ENCODE measurements at regions not wholly inside any gene's neighbourhood (a gene's known extent, or its start where the extent isn't known, plus 50 kb on each side); places are given as distances from the start of the nearest gene placed in this dataset.

DNA sequence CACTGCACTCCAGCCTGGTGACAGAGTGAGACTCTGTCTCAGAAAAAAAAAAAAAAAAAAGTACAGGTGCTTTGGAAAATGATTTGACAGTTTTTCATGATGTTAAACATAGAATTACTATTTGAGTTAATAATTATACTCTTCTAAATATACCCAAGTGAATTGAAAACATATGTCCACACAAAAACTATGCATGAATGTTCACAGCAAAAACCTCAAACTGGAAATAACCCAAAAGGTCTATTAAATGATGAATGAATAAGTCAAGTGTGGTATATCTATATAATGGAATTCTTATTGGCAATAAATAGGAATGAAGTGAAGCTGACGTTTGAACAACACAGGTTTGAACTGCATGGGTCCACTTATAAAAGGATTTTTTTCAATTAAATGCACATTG, 207.2 kb upstream of the DAB2 start:
- no peak for DNase-seq
- Histone ChIP-seq H4K20me1 (ENCODE audit: insufficient read depth, low read length) (no peaks in the 10 kb centered on the region), H3K9ac (ENCODE audit: low read length) (no peak overlapping the region), H3K4me1 (ENCODE audit: low read length) (no peaks in the 10 kb centered on the region), H3K27ac (ENCODE audit: low read length) (no peak overlapping the region), H3K27me3 (replicated peaks; ENCODE audit: insufficient read depth, low read length) (no peaks in the 10 kb centered on the region), H2AFZ (ENCODE audit: low read length) (no peak overlapping the region), H3K4me2 (ENCODE audit: low read depth, low read length) (no peak overlapping the region), H3K9me3 (replicated peaks; ENCODE audit: insufficient read depth, low read length) (no peaks in the 10 kb centered on the region), H3K4me3 (ENCODE audit: low read length) (no peak overlapping the region), H3K79me2 (ENCODE audit: low read length) (no peaks in the 10 kb centered on the region), H3F3A (ENCODE audit: insufficient read depth, low read length) (no peaks in the 10 kb centered on the region), H3K36me3 (replicated peaks; ENCODE audit: insufficient read depth, low read length) (no peaks in the 10 kb centered on the region), H3K9me2 (replicated peaks; ENCODE audit: insufficient read depth, low read length) (no peaks in the 10 kb centered on the region)
- TF ChIP-seq EZH2 (optimal IDR thresholded peaks at IDR 0.05; ENCODE audit: low read depth, low read length) (no peak), EZH2phosphoT487 (IDR thresholded peaks at IDR 0.05; ENCODE audit: low read length) (no peak)
- TF ChIP-seq, protein P1, sequence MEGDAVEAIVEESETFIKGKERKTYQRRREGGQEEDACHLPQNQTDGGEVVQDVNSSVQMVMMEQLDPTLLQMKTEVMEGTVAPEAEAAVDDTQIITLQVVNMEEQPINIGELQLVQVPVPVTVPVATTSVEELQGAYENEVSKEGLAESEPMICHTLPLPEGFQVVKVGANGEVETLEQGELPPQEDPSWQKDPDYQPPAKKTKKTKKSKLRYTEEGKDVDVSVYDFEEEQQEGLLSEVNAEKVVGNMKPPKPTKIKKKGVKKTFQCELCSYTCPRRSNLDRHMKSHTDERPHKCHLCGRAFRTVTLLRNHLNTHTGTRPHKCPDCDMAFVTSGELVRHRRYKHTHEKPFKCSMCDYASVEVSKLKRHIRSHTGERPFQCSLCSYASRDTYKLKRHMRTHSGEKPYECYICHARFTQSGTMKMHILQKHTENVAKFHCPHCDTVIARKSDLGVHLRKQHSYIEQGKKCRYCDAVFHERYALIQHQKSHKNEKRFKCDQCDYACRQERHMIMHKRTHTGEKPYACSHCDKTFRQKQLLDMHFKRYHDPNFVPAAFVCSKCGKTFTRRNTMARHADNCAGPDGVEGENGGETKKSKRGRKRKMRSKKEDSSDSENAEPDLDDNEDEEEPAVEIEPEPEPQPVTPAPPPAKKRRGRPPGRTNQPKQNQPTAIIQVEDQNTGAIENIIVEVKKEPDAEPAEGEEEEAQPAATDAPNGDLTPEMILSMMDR (IDR thresholded peaks at IDR 0.05; ENCODE audit: low read length) = no peak

DNA sequence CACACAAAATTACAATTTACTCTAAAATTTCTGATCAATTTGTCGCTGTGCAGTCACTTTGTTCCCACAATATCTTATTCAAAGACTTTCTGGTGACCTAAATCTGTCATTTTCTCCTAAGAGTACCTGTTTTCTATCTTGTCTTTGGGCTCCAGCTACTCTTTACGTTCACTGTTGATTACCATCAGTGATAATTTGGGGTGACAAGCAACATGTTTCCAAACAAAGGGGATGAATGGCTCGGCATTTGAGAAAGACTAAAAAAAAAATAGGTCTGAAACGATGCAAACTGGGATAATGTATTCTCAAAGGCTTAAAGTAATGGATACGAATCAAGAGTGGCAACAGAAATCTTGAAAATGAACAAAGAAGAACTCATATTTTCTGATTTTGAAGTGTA, 205.2 kb upstream of the DAB2 start:
- Histone ChIP-seq H3K9me3 (replicated peaks; ENCODE audit: insufficient read depth, low read length) (no peaks in the 10 kb centered on the region), H2AFZ (ENCODE audit: low read length) (no peak overlapping the region)
- TF ChIP-seq EZH2phosphoT487 (IDR thresholded peaks at IDR 0.05; ENCODE audit: low read length) = no peak
- TF ChIP-seq, protein P1 (IDR thresholded peaks at IDR 0.05; ENCODE audit: low read length) = no peak
- no peak for TF ChIP-seq EZH2 (optimal IDR thresholded peaks at IDR 0.05; ENCODE audit: low read depth, low read length)

DNA sequence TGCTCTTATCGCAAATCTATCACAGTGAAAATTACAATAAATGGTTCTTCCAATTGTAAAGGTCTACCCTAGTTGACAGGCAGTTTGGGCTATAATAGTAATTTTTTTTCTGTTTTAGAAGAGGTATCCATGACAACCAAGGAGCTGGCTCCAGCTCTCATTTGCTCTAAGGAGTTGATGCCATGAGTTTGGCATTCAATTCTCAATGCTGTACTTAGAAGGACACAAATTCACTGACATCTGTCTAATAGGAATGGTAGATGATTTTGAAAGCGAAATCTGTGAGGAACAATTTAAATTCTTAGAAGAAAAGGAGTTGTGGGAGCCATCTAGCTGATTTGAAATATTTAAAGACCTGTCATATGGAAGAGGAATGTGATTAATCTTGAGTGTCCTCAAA, 203.6 kb upstream of the DAB2 start:
- Histone ChIP-seq H3K9me3 (replicated peaks; ENCODE audit: insufficient read depth, low read length) (no peaks in the 10 kb centered on the region), H3K79me2 (ENCODE audit: low read length) (no peaks in the 10 kb centered on the region), H3K4me1 (ENCODE audit: low read length) (no peaks in the 10 kb centered on the region), H3K27me3 (replicated peaks; ENCODE audit: insufficient read depth, low read length) (no peaks in the 10 kb centered on the region), H3K36me3 (replicated peaks; ENCODE audit: insufficient read depth, low read length) (no peaks in the 10 kb centered on the region), H3K4me3 (ENCODE audit: low read length) (no peak overlapping the region), H4K20me1 (ENCODE audit: insufficient read depth, low read length) (no peaks in the 10 kb centered on the region), H3K9me2 (replicated peaks; ENCODE audit: insufficient read depth, low read length) (no peaks in the 10 kb centered on the region), H3F3A (ENCODE audit: insufficient read depth, low read length) (no peaks in the 10 kb centered on the region), H3K27ac (ENCODE audit: low read length) (no peak overlapping the region), H3K4me2 (ENCODE audit: low read depth, low read length) (no peak overlapping the region), H2AFZ (ENCODE audit: low read length) (no peak overlapping the region), H3K9ac (ENCODE audit: low read length) (no peak overlapping the region)
- DNase-seq = no peak
- no peak for TF ChIP-seq EZH2 (optimal IDR thresholded peaks at IDR 0.05; ENCODE audit: low read depth, low read length)
- no peak for TF ChIP-seq EZH2phosphoT487 (IDR thresholded peaks at IDR 0.05; ENCODE audit: low read length)
- TF ChIP-seq, protein P1 (IDR thresholded peaks at IDR 0.05; ENCODE audit: low read length) = no peak

More for the DNA sequence above, 205.2 kb upstream of the DAB2 start:
- Histone ChIP-seq H3K4me2 (ENCODE audit: low read depth, low read length) (no peak overlapping the region), H3K27me3 (replicated peaks; ENCODE audit: insufficient read depth, low read length) (no peaks in the 10 kb centered on the region), H3K27ac (ENCODE audit: low read length) (no peak overlapping the region), H3K36me3 (replicated peaks; ENCODE audit: insufficient read depth, low read length) (no peaks in the 10 kb centered on the region), H3K9me2 (replicated peaks; ENCODE audit: insufficient read depth, low read length) (no peaks in the 10 kb centered on the region), H3K9ac (ENCODE audit: low read length) (no peak overlapping the region), H3K4me3 (ENCODE audit: low read length) (no peak overlapping the region), H4K20me1 (ENCODE audit: insufficient read depth, low read length) (no peaks in the 10 kb centered on the region), H3K79me2 (ENCODE audit: low read length) (no peaks in the 10 kb centered on the region), H3K4me1 (ENCODE audit: low read length) (no peaks in the 10 kb centered on the region), H3F3A (ENCODE audit: insufficient read depth, low read length) (no peaks in the 10 kb centered on the region)
- DNase-seq = no peak

All from MM.1S (cell line).